SW 1271 (cell line): ENCODE measurements at regions not wholly inside any gene's neighbourhood (a gene's known extent, or its start where the extent isn't known, plus 50 kb on each side); places are given as distances from the start of the nearest gene placed in this dataset.
"Not testable (repeated sequence)": the region's sequence is repeated elsewhere in the genome, so short reads cannot be mapped to it uniquely, and the experiment has no call there.

Experiments used
- DNase-seq, 2 experiments: peaks; one replicate each; lab custom pipeline; 2025; lab: John Stamatoyannopoulos, UW

DNA sequence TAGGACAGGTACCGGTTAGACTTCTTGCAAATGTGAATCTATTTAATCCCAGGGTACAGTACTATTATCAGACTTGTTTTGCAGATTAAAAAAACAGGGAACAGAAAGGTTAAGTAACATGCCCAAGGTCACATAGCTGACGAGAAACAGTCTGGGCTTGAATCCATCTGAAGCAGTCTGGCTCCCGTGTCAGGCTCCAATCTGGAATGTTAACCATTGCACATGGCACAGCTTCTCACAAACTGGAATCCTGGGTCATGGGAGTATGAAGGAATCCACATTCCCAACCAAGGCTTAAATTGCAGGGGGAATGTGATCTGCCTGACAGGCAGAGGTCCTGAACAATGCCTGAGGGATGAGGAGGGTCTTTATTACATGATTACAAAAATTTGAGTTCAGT lies 187.5 kb upstream of the SPTLC3 start:
- no peak for DNase-seq

DNA sequence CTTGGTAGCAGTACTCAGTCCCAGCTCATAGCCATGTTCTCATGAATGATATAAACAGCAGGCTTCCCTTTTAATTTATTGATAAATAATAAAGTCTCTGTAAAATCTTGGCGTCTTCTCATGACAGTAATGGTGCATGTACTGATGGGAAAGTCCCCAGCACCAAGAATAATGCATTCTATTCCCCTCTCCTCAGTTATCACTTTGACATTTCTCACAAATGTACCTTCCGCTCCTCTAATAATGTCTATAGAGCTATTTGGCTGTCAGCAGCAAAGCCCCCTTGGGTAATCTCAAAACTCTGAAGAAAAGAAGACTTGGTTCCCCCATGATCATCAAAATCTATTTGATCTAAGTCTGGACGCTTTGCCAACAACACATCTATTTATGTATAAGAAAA lies 185.0 kb upstream of the SPTLC3 start:
- DNase-seq = no peak

DNA sequence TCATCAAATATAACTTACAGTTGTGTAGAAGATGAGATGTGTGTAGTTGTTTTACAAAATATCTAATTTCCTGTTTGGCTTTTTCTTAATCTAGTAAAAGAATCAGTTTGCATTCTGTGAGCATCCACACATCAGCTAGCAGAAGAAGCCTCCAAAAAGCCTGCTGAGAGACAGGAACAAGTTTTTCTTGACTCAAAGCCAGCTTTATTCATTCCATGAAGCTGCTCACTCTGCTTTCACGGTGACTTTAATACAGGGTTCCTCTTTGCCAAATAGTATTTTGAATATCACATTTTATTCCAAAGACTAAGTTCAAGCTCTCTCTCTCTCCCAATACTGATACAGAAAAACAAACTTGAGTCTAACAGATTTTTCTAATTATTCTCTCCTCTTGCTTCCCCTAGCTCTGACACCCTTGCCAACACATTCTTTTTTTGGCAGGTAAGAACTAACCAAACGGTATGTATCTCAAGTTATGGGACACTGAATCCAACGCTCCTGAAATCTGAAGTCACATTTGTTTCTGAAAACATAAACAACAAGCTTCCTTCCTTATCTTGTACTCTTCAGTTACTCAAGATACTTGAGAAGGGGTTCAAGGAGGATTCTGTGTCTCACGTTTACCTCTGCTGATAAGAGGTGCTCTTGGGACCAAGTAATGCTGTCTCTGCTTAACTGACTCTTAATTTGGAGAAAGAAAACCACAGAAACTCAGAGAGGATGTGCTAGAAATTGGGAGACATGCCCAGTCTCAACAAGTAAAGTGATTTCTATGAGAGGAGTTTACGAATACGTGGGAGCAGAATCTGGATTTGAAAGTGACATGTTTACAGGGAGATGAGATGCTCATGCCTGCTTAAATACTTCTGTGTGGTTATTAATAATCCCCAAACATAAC lies 184.2 kb upstream of the SPTLC3 start:
- DNase-seq = no peak

DNA sequence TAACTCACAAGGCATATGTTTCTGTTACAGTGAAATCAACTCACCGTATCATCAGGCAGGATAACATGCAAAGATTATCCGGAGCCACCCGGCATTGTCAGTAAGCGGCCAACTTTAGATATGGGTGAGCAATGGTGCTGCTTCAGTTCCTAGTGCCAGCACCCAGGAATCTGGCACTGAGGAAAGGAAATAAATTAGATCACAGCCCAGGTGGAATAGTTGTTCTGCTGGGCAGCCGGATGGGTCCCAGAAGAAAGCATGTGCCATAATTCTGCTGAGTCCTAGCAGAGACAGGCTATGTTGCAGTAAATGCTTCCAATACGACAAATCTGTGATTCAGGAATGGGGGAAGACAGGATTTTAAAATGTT lies 183.6 kb upstream of the SPTLC3 start:
- no peak for DNase-seq

DNA sequence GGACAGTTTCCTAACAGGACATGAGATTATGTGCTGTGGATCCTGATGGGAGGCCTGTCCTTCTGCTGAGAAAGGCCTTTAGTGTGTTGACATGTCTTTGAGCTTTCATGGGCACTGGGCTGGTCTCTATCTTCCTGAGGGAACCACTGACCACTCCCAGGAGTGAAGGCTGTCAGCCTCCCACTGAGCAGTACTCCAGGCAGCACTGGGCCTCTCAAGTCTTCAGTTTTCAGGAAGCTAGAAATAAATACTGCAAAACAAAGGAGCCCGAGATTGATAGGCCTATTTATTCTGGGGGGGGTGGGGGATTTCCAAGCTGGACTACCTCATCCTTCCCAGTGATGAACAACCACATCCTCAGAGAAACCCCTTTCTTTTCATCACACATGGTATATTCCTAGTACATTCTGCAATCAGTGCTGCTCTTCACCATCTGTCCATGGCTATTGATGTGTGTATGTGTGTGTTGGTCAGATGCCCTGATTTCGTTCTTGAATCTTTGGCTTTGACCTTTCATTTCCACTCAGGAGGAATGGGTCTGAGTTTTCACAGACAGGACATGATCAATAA lies 180.9 kb upstream of the SPTLC3 start:
- DNase-seq = no peak

DNA sequence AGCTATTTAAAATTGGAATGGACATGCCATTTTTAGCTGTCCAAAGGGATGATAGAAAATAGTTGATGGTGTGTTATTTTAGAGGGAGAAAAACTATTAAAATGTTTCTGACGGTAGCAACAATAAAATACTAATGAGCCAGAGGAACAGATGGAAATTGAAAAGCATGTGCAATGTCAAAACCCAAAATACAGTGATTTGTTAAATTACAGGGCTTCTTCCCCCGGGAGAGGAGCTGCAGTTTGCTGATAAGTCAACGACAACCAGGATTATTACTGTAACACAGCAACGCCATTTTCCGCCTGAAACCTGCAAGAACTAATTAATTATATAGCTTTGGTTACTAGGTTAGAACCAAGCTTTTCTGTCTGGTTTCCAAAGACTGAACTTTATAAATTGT lies 179.6 kb upstream of the SPTLC3 start:
- DNase-seq = no peak

DNA sequence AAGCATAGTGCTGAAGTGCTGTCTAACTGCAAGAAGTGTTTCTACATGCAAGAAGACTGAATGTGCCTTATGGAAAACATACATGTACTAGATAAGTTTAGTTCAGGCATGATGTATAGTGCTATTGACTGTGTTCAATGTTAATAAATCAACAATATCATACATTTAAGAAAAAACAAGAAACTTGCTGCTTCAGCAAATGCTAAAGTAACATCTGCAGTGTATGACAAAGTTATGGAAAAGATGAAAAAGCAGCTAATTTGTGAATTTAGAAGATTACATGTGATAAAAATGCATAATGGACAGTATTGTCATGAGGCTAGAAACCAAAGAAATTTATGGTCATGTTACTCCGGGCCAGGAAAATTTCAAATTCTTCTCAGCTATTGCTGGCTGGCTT lies 174.9 kb upstream of the SPTLC3 start:
- DNase-seq = no peak

DNA sequence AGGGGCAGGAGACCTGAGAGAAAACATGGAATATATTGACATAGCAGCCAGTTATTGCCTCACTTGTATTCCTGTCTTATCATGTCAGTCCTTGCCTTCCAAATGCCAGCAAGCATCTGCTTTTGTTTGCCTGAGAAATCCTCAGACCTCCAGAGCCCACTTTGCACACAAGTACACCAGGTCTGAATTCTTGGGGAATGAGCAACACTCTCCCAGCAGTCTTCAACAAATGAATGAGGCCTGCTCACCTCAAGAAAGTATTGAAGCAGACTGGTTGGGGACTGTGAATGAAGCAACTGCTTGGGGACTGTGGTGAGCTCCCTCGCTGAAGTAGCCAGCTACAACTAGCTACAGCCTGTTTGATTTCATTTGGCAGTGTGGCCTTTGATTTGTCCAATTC lies 172.8 kb upstream of the SPTLC3 start:
- DNase-seq = no peak

DNA sequence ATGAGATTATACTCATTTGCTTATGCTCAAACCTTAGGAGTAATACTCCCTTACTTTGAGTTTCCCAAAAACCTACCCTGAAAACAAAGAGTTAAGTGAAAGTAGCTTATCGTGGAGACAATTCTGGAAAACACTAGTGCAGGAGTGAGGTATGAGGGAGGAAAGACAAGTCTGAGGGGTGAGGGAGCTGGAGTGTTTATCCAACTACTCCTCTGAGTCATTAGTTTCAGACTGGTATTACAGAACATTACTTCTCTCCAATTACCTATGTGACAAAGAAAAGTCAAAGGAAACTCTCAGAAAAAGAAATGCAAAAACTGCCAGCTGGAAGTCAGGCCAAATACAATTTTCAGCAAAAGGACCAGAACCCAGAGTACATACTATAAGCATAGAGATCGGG lies 171.1 kb upstream of the SPTLC3 start:
- no peak for DNase-seq

DNA sequence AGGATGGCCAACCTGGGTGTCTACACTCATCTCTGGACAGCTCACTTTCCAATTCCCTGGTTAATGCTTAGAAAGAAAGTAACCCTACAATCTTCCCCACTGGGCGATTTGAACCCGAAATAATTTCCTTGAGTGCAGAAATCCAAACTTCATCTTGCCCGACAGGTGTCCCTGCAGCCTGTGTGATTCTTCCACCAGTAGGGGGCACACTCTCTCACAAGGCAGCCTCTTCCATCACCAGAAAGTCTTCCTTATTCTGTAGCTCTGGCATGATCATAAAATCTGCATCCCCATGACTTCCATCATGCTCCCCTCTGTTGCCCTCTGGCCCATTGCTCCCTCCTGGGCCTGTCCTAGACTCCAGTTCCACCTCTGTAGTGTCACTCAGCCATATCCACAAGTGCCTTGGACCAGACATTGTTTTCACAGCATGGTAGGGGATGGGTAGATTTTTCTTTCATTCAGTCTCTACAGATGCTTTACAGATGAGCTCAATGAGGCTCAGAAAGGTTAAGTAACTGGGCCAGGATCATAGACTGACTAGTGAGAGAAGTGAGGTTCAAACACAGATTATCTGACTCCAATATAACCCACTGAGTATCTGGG lies 170.4 kb upstream of the SPTLC3 start:
- no peak for DNase-seq

DNA sequence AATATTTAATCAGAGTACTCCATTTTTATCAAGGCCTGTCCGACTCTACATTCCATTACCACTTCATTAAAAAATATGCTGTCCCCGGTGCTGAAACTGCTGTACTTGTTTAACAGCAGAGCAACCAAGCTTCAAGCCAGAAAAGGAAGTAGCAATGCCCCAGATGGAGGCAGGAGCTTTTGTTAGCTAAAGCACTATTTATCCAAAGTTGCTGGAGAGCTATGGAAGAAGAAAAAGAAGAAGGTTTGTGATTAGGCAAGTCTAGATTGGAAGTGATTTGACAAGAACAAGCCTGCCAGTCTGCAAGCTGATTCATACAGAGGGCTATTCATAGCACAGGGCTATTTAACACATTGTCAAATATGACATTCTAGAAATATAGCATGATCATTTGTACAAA lies 160.9 kb upstream of the SPTLC3 start:
- no peak for DNase-seq

DNA sequence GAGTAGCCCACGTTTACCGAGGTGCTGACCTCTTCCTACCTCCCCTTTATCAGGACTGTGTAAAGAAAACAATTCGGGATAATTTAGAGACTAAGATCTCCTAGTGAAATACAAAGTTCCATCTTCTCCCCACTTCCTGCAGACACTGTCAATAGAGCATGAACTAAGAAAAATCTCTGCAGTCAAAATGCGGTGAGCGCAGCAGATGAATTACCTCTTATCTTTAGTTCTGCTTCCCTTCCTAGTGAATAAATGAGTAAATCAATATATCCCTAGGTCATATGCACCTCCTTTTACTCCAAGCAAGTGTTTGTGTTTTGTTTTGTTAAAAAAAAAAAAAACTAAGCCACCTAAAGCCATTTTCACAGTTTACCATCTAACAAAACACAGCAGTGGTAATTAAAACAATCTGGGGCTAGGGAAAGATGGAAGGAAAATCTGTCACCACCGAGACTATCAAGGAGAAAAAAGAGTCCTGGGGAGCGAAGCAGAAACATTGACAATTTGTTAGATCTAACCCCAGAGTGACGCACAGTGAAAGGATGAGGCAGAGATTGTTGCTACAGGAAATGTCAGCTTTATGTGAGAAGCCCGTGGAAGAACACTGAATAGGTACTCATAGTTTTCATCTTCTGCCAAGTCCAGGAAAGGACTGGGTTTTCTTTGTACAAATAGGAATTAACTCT lies 159.4 kb upstream of the SPTLC3 start:
- no peak for DNase-seq

DNA sequence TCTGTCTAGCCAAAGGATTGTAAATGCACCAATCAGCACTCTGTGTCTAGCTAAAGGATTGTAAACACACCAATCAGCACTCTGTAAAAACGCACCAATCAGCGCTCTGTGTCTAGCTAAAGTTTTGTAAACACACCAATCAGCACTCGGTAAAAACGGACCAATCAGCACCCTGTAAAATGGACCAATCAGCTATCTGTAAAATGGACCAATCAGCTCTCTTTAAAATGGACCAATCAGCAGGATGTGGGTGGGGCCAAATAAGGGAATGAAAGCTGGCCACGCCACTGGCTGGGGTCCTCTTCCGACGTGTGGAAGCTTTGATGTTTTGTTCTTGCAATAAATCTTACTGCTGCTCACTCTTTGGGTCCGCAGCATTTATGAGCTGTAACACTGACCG lies 151.1 kb upstream of the SPTLC3 start:
- not testable (repeated sequence) for DNase-seq

DNA sequence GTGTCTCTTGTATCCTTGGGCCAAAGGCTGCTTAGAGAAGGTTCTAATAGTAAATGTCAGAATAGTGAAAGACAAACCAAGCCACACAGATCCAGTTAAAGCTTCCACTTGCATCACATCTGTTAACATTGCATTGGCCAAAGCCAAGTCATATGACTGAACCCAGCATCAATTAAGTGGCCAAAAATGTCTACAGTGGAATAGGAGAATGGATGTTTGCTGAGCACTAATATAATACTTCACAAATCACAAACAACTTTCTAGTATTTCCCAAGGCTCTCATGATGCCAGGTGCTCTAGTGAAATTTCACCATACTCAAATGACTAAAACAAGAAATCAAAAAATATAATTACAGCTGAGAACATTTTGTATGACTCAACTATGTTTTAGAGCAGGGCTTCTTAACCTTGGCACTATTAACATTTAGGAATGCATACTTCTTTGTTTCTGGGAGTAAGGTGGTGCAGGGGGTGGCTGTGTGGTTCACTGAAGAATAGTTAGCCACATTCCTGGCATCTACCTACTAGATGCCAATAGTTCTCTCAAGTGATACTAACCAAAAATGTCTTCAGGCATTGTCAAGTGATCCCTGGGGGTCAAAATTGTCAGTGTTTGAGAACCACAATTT lies 148.0 kb upstream of the SPTLC3 start:
- no peak for DNase-seq

DNA sequence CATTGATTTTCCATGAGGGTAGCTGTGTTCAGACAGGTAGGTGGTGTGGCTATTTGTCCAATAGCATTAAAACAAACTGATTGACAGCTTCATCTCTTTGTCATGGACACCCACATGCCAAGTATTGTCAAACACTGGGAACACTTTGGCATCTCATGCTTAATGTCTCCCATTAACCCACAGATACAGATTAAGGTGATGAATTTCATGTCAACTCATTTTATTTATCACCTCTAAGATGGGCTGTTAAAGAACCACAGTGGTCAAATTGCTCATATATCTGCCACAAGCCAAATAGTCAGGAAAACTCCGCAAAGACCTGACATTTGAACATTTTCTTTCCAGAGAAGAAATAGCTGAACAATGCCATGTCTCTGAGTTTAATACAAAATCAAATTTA lies 139.1 kb upstream of the SPTLC3 start:
- no peak for DNase-seq

DNA sequence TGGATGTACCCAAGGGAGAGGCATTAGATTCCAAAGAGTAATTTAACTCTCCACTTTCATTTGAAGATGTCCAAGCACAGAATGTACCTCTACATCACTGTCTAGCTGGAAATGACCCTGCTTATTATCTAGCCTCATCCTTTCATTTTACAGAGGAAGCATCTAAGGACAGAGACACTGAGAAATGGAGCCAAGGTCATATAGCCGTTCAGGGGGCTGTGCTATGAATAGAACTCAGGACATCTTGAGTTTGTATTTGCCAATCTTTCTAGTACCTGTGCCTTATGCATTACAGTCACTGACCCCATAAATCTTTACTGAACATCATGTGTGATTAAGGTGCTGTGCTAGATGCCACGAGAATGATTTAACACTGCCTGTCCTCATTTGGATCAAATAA lies 138.2 kb upstream of the SPTLC3 start:
- DNase-seq = no peak

DNA sequence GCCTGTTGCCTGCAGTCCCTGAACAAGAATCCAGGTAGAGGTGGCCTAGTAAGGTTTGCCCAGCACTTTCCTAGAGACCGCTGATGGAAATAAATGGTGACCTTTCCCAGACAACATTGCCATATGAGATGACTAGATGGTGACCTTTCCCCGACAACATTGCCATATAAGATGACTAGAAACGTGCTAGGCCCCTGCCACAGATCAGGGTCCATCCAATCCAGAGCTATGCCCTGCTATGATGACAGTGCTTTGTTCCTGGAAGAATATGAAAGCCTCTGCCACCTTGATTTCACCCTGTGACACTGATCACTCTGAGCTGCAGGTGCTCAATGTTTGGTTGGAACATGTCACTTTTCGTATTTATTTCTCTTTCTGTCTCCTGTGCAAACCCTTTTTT lies 133.8 kb upstream of the SPTLC3 start:
- no peak for DNase-seq

DNA sequence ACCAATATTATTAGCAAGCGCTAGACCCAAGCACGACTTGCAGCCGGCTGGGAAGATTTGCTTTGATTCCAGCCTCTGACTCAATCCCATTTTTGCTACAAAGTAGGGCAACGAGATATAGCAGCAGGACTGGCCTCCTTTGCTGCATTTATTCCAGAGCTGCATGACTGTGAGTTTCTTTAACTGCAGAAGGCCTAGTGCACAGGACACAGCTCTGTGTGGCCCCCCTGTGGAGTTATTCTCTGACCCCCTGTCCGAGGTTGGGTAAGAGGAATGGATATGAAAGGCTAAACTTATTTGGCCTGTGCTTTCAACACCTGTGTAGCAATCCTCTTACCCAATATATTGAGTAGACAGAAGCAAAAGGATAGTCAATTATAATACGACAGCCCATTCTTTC lies 133.3 kb upstream of the SPTLC3 start:
- no peak for DNase-seq

DNA sequence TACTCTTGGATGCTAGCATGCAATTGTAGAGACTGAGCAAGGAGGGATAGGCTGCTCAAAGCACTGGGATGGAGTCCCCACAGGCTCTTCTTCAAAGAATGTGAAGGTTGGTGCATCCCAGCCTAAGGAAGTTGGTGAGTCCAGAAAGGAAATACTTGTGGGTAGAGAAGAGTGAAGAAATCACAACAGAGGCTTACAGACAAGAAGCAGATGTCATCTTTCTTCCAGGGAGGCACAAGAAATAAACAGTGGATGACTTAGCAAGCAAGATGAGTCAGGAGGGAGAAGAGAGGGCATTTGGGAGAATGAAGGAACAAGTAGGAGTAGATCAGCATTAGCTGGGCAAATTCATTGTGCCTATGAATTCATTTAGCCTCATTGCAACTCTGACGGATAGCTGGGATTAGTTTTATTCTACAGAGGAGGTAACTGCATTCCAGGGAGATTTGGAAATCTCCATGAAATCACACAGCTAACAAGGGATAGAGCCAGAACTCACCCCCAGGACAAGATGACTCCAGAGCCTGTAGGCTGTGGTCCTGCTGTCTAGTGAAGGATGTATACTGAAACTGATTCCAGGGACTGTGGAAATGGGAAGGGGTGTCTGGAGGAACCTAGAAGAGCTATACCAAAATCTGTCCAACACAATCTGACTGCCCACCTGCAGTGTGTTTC lies 125.8 kb upstream of the SPTLC3 start:
- no peak for DNase-seq

DNA sequence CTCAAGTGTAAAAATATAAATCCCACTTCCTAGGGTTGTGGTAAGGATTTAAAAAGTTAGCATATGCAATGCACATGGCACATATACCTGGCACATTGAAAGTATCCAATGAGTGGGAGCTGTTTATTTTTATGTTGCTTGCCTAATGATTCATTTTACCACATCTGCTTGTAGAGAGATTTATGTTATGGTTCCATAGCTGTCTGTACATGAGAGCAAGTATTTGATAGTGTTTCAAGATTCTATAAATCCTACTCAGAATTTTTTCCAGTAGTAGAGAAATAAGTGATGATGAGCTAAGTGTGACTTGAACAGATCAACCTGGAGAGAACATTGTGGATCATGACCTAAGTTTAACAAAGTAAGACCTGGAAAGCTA lies 125.3 kb upstream of the SPTLC3 start:
- DNase-seq = no peak

DNA sequence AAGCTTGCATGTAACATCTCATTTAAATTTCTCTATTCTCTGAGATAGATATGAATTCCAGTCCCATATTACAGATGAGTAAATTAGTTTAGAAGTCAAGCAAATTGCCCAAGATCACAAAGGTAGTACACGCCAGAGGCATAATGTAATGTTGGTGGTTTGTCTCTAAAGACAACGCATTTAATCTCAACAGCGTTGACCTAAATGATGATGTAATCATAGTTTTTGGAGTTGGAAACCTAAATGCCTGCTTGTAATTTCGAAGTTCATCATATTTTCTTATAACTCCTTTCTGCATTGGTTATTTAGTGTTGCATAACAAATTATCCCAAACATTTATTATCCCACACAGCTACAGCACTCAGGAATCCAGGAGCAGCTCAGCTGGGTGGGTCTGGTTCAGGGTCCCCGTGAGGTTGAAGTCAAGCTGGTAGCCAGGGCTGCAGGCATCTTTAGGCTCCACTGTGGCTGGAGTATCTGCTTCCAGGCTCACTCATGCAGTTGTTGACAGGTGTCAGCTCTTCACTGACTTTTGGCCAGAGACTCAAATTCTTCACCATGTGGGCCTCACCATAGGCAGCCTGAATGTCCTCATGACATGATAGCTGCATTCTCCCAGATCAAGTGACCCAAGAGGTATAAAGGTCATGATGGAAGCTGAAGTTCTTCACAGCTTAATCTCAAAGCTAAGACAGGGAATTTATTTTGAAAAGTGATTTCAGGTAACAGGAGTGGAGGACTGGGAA lies 122.0 kb upstream of the SPTLC3 start:
- no peak for DNase-seq
